ENCODE measurements at regions not wholly inside any gene's neighbourhood (a gene's known extent, or its start where the extent isn't known, plus 50 kb on each side); places are given as distances from the start of the nearest gene placed in this dataset.

- no peak for TF ChIP-seq EZH2 (IDR thresholded peaks at IDR 0.05; ENCODE audit: borderline replicate concordance, insufficient read depth, low read length, poor library complexity, severe bottlenecking)
- no peak for TF ChIP-seq CTCF (IDR thresholded peaks at IDR 0.05; ENCODE audit: poor library complexity, severe bottlenecking)
- no peak for TF ChIP-seq REST (IDR thresholded peaks at IDR 0.05; ENCODE audit: borderline replicate concordance)
- TF ChIP-seq POLR2AphosphoS5 (IDR thresholded peaks at IDR 0.05), result no peak
- no peak for TF ChIP-seq MXI1 (conservative IDR thresholded peaks at IDR 0.05; ENCODE audit: poor library complexity, severe bottlenecking)
Measured at GRCh38 chr1:244218220-244218619, 167.1 kb downstream of the ZBTB18 start.
